COLO829 (cell line): ENCODE measurements at regions not wholly inside any gene's neighbourhood (a gene's known extent, or its start where the extent isn't known, plus 50 kb on each side); places are given as distances from the start of the nearest gene placed in this dataset.

Experiments
- DNase-seq: peaks from one replicate; pipeline ENCODE4 v3.0.0; 2012; ENCODE audit warnings: low spot score

DNA sequence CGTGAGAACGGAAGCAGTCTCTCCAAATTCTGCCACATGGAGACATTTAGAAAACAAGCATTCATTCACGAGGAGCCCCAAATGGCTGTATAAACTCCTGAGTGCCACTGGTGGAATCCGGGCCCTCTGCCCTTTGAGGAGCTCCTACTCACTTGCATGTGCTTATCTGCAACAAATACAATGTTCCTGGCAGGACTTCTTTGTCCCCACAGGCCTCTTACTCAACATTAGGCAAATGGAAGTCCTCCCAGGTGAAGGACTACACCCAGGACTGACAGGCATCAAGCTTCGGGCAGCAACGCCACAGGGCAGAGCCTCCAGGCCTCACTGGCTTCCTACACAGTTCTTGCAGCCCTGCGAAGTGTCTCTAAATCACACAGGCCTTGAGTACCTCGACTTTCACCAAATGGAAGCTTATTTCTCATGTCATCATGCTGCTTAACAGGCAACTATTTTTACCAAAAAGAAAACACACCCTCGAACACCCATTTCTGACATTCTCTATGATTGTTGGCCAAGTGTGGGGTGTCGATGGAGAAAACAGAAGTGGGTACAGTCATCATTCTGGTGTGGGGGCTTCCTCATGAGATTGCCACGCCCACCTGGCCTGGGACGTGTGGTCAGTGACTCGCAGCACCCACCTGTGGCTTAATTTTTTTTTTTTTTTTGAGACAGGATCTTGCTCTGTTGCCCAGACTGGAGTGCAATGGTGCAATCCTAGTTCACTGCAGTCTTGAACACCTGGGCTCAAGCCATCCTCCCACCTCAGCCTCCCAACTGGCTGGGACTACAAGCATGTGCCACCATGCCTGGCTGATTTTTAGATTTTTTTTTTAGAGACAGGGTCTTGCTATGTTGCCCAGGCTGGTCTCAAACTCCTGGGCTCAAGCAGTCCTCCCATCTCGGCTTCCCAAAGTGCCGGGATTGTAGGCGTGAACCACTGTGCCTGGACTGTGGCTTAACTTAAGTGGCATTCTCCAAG lies 186.8 kb upstream of the GLI2 start:
- no peak for DNase-seq

DNA sequence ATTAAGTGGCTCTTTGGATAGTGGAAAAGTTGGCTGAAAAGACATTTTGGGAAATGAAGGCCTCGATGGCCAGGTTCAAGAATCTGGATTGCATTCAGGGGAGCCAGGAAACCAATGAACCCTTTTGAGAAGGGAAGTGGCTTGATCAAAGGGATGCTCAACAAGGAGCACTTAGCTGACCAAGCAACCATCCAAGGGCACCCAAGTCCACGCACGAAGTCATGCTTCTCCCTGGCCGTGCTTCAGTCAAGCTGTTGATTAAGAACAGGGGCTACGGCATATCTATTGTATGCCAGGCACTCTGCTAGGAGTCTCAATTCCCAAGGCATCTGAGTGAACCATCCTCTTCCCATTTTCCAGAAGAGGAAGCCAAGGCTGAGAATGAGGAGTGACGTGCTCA lies 185.8 kb upstream of the GLI2 start:
- no peak for DNase-seq

DNA sequence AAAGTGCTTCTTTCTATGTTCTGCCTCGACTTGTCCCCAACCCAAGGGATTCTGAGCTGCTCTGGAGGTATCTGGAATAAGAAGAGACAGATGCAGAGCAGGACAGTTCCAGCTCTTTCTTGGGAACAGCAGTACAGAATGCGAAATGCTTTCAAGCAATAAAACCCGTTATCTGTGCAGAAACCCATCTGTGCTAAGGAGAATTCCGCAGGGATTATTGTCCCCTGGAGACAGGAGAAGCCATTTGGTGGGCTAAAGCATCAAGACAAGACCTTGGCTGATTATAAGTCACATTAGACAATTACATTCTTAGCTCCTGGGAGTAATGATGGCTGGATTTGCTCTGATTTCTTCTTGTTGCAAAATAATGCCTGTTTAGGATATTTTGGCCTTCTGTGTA lies 185.4 kb upstream of the GLI2 start:
- DNase-seq, result no peak

DNA sequence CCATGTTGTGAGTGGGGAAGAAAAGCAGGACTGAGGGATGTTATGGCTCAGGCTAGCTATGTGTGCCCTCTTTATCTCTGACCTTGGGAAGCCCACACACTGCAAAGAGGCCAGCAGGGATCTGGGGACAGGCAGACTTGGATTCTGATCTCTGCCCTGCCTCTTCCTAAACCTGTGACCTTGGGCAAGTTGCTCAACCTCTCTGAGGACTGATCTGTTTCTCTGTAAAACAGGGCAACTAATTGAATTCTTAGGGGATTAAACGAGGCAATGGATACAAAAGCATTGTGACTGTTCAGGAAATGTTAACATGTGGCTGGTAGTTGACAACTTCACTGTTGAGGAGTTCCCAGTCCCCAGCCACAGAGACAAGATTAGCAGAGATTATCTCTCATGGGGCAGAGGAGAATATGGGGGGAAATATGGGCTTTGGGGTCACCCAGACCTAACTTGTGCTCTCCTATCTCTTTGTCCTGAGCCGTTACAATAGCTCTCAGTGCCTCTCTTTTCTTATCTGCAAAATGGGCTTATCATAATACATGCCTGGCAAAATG lies 184.7 kb upstream of the GLI2 start:
- peak; percentile 16 for DNase-seq

DNA sequence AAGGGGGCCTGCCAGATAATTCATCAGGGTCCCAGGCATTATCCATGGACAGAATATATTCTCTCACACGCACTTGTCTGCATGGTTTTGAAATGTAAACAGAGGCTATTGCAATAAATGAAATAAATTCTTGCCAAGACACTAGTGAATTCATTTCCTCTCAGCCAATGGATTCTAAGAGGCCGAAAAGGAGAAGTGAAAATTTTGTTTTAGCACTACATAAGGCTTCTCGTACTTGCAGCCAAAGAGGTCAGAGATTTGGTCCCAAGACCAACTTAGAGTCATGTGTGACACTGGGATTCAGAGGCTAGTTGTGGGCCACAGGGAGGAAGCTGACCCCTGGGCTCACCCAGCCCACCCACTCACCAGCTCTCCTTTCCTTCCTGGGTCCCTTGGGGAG lies 184.1 kb upstream of the GLI2 start:
- DNase-seq, result no peak

DNA sequence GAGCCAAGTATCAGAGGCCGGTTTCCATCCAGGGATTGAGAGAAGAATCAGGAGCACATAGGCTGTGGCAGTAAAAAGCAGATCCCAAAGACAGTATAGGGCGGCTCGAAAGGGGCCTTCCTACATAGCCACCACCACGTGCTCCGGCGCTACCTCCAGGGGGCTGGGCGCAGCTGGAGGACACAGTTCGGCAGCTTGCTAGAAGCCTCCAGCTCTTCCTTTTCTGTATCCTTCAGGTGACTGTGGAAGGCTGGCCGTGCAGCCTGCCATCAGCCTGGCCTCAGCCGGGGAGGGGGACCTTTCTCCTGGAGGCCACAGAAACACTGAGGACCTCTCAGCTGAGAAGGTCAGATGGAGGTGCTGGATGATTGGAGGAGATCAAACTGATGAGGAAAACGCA lies 183.6 kb upstream of the GLI2 start:
- DNase-seq, result no peak

DNA sequence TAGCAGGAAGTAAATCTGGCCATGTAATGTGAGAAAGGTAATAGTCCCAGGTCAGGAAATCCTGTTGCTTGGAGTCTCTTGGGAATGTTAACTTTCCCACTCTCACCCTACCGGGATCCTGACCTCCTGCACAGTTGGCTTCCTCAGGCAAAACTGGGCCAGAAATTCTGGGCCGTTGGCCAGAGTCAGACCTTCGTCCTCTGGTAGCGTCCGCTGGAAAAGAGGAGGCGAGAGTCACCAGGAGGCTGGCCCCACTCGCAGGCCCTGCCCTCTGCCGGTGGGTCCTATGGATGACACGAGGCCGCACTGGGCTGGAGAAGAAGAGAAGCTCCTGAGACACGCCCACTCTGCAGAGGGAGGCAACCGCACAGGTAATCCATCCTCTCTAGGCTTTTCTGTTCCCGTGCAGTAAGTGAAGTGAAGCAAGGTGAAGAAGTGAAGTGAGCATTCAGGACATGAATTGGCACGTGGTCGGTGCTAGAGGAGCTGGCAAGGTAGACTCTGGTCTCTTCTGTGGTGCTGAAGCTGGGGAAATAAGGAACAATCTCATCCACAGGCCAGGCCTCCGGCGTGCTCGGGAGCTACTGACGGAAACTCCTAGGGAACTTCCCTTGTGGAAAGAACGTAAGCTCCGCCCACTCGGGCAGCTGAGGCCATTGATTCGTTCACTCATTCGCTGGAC lies 182.7 kb upstream of the GLI2 start:
- no peak for DNase-seq

DNA sequence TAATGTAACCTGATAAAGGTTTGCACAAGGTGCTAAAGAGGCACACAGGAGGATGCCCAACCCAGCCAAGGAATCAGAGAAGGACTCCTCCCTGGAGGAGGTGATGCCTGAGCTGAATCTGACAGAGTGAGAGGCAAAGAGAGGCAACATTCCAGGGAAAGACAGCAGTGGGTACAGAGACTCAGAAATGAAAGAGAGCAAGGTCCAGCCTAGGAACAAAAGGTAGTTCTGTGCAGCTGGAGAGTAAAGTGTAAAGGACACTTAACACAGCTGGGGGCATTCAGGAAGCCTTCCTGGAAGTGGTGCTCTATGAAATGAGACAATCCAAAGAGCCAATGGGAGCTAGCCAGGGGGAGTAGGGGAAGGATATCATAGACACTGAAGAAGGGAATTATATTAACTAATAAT lies 181.0 kb upstream of the GLI2 start:
- no peak for DNase-seq

DNA sequence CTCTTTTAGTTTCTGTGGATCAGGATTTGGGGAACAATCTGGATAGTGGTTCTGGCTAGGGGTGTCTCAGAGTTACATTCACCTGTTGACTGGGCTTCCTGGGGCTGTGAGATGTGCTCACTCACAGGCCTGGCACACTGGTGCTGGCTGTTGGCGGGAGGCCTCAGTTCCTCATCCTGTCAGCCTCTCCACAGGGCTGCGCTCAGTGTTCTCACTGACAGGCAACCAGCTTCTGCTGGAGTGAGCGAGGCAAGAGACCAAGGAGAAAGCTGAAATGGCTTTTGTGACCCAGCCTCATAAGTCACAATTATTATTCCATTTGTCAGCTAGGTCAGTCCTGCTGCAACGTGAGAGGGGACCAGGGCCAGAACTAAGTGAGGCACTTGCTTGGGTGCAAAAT lies 180.6 kb upstream of the GLI2 start:
- no peak for DNase-seq

DNA sequence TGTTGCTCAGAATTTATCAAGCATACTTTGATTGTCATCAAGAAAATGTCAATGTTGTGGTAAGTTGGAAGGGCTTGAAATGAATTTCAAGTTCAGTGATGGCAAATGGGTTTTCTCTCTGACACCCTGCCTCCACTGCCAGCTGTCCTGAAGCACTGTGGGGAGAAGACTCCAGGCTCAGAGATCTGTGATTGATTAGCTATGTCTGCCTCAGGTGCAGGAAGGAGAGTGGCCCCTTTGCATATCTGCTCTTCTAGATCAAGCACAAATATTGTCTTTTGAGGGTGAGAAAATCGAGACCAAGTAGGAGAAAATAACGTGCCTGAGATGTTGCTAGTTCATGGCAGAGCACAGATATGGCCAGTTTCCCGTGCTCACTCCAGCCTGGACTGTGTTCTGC lies 178.8 kb upstream of the GLI2 start:
- DNase-seq, result no peak

DNA sequence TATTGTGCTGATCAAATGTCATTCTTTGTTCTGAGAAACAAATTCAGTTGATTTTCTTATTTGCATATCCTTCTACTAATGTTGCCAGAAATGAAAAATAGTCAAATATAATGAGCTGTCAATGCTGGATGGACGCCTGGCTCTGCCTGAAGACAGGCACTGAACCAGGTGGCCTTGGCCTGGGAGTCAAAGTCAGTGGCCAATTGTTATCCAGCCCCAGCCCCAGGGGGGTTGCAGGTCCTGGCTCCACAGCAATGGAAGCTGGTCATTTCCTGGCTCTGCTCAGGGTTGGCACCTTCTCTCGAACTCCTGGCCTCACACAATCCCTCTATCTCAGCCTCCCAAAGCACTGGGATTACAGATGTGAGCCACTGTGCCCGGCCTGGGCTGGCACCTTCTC lies 176.8 kb upstream of the GLI2 start:
- no peak for DNase-seq

DNA sequence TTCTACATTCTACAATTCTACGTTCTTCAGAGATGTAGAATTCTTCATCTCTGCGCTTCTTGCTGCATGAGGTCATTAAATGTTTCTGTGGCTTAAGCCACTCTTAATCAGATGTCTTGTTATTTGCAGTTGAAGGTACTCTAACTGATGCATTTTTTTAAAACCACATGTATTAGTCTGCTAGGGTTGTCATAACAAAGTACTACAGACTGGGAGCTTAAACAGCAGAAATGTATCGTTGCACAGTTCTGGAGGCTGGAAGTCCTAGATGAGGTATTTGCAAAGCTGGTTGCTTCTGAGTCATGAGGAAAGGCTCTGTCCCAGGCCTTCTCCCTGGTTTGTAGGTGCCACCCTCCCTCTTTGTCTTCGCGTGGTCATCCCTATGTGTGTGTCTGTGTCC lies 176.3 kb upstream of the GLI2 start:
- DNase-seq, result no peak

DNA sequence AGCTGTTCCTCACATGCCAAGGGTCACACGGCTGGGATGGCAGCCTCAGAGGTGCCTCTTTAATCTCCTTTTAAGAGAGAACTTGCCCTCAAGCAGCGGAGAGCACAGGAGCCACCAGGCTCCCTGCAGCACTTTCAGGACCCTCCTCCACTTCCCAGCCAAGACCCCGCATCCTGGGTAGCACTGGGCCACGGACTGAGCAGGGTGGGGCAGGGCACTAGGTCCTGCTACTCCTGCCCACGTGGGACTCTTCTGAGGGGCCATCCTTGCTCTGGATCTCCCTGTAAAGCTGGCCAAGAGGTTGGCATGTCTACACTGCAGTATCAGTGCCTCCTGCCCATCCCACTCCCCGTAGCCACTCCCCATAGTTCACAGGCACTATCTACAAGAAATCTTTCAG lies 175.3 kb upstream of the GLI2 start:
- DNase-seq, result no peak

DNA sequence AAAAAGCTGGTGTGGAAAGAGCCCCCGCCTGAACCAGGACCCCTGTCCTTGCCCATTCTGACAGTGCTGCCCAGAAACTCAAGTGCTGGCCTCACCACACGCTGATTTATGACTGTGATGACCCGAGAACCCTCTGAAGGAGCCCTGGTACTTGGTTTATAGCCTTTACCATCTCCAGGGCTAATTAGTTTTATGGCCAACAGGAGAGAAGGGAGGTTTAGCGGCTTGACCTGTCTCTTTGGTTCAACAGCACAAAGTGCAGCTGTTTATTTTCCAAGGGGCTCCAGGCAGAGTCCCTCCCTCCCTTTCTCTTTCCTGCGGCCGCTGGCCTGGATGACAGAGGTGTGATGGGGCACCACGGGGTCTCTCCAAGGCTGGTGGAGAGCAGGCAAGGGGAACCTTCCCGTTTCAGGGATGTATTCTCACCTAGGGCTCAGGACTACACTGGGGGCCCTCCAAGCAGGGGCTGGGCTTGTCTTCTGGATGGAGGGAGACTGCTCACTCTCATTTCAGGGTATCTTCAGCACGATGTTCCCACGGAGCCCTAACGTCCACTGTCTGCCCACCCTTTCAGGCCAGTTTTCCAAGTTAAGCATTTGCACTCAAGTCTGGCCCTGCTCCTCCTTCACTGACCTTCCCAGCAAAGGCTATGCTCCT lies 174.2 kb upstream of the GLI2 start:
- no peak for DNase-seq

DNA sequence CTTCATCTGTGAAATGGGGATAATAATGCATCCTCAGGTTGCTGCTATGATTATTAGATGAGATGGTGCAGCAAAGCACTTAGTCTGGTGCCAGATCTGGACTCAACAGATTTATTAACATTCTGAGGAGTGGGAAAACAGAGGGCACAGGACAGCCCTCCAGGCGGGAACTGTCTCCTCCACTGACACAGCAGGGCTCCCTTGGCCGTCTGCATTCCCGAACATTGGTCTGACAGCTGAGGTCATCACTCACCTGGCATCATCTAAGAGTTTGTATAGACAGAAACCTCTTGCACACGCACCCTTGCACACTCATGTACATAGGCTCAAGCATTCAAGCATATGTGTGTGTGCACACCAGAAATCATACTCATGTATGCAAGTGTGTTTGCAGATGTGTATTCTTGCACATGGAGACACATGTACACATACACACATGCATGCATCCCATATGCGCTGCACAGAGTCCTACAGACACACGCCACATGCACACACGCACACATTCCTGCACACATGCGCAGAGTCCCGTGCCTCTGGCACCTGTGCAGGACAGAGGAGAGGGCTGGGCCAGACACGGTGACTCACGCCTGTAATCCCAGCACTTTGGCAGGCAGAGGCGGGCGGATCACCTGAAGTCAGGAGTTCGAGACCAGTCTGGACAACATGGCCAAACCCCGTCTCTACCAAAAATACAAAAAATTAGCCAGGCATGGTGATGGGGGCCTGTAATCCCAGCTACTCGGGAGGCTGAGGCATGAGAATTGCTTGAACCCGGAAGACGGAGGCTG lies 173.3 kb upstream of the GLI2 start:
- DNase-seq, result no peak

DNA sequence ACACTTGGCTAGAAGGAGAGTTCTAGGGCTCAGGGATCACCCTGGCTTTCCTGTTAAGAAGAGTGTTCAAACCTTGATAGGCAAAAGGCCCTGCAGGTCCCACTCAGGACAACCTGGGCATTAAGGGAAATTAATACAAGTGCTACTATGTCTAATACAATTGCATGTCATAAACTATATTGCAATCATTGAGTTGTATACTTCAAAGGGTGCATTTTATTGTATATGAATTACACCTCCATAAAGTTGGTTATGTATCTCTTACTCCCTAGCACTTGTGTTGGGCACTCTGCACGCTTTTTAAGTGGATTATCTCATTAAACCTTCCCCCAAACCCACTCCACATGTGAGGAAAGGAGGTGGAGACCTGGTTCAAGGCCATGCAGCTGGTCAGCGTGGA lies 172.1 kb upstream of the GLI2 start:
- no peak for DNase-seq

DNA sequence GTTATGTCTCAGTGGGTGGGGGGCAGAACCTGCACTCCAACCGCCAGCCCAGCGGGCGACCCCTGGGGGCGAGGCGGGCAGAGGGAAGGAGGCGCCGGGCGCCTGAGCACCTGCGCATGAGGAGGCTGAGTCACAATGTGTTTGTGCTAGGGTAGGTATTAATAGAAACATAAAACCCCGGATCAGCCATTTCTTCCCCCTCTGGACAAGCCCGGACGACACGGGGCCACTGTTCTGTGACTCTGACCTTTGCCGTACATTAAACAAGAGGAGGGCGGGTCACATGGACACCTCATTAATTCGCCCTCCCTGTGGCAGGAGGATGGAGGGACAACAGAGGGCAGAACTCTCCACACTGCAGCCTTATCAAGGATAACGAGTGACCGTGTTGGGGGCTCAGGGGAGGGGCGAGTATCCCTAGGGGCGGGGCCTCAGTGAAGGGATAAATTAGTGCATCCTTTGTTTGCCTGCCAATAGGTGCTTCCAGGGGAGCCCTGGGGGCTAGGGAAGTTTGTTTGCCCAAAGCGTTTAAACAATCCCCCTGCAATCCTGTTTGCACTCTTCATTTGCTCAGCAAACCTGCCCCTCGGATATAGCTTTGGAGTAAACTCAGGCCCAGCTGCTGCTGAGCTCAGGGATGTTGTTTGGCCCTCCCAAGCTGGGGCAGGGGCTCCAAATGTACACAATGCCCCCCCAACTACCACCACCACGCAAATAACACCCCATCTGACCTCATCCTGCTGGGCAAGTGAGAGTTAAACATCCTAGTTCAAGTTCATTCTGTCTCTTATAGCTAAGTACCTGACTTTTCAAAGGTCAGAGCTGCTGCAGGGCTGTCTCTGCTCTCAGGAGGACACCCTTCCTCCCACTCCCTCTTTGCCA lies 171.2 kb upstream of the GLI2 start:
- DNase-seq, result no peak

DNA sequence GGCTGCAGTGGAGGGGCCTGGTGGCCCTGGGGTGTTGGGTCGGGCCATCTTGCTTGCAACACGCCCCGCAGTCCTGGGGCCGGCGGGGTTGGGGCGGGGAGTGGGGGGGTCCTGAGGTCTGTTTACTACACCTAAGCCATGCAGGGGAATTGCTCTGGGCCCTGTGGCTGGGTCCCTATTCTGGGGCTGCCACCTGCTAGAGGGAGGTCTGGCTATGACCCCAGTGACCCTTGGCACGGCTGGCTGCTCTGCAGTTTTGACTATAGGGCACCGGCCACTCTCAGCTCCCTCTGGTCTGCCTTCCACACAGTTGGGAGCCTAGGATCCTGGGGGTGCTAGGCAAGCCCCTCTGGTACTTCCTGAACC lies 170.6 kb upstream of the GLI2 start:
- DNase-seq, result no peak

DNA sequence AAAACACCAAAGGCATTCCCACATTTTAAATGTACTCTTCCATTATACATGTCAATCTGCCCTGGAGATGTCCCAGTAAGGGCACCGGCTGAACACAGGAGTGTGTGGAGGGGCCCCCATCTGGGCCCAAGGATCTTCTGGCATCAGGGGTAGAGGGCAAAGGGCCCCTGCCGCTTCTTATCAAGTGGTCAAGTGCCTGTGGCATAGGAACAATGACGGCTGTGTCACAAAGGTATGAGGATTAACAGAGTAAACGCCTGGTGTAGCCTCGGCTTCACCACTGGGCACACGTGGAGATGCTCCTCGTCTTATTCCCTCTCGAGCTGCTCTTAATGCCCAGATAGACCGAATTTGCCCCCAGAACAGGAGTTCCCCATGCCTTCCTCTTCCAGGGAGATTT lies 169.7 kb upstream of the GLI2 start:
- no peak for DNase-seq

DNA sequence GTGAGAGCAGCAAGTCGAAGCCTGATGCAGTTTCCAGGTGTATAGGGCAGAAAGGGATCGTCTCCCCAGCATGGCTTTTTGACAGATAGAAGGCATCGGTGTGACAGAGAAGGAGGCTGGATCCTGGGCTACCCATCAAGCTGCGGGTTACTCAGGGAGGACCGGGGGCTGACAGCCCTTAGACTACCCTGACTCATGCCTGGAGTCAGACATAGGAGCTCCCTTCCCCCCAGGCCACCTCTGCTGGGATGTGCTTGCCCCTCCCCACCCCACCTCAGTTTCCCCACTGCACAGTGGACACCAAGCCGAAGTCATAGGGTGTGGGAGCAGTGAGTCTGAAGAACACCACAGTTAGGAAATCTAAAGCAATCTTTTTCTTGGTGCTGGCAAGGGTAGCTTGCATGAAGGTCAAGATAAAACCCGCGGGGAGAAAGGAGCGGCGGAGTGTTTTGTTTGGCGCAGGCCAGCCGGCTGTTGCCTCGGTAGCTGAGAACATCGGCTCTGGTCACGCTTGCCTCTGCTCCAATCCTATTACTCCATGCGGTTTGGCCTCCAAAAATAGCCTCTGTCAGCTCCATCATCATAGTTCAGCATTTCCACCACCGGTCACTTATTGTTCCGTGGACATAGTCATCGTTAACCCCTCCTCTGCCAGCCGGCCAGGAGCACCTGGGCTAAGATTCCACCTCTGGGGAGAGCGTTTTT lies 169.2 kb upstream of the GLI2 start:
- no peak for DNase-seq
